PC-9 (cell line): ENCODE measurements at regions not wholly inside any gene's neighbourhood (a gene's known extent, or its start where the extent isn't known, plus 50 kb on each side); places are given as distances from the start of the nearest gene placed in this dataset.

Source experiments
- CTCF ChIP-seq: fragments of 200-600 bp; sonication (generic); conservative IDR thresholded peaks from 2 replicates; pipeline ENCODE4 v1.6.1; 2017; ENCODE audit warnings: mixed run types, antibody characterized with exemption, mild to moderate bottlenecking, moderate library complexity
- EZH2 ChIP-seq: fragments of 200-600 bp; sonication (generic); IDR thresholded peaks from 2 replicates; pipeline ENCODE4 v1.8.0; 2017; ENCODE audit warnings: antibody characterized with exemption, low read depth

- TF ChIP-seq CTCF (no peak), EZH2 (no peak)
Observed at GRCh38 chr1:29642519-29642918, 406.2 kb downstream of the PTPRU start.
